Smooth muscle cell (in vitro differentiated cells): ENCODE measurements at regions not wholly inside any gene's neighbourhood (a gene's known extent, or its start where the extent isn't known, plus 50 kb on each side); places are given as distances from the start of the nearest gene placed in this dataset.

ENCODE experiments used
- DNase-seq: peaks from one replicate; lab custom pipeline; 2025; ENCODE audit not compliant: unreplicated experiment; lab: John Stamatoyannopoulos, UW
- H2AFZ ChIP-seq: fragments of 200-600 bp; sonication (generic); 2 replicates; pipeline ENCODE4 v1.6.0; 2016; ENCODE audit warnings: antibody characterized with exemption, low read depth, mild to moderate bottlenecking
- H3F3A ChIP-seq: fragments of 200-600 bp; sonication (generic); 2 replicates; pipeline ENCODE4 v1.6.0; 2017; ENCODE audit warnings: antibody characterized with exemption, low read depth
- H3K27ac ChIP-seq: fragments of 200-600 bp; sonication (generic); 2 replicates; pipeline ENCODE4 v1.5.1; 2016; ENCODE audit warnings: low read depth, mild to moderate bottlenecking
- H3K27me3 ChIP-seq: fragments of 200-600 bp; sonication (generic); 2 replicates; pipeline ENCODE4 v1.6.1; 2016; ENCODE audit warnings: low read depth, mild to moderate bottlenecking
- H3K36me3 ChIP-seq: fragments of 200-600 bp; sonication (generic); 2 replicates; pipeline ENCODE4 v1.5.1; 2016; ENCODE audit warnings: low read depth
- H3K4me1 ChIP-seq: fragments of 200-600 bp; sonication (generic); 2 replicates; pipeline ENCODE4 v1.5.1; 2016; ENCODE audit warnings: low read depth
- H3K4me2 ChIP-seq: fragments of 200-600 bp; sonication (generic); 2 replicates; pipeline ENCODE4 v1.6.0; 2016; ENCODE audit warnings: mild to moderate bottlenecking
- H3K4me3 ChIP-seq: fragments of 200-600 bp; sonication (generic); 2 replicates; pipeline ENCODE4 v1.5.1; 2016; ENCODE audit warnings: mild to moderate bottlenecking
- H3K79me2 ChIP-seq: fragments of 200-600 bp; sonication (generic); 2 replicates; pipeline ENCODE4 v1.6.0; 2016; ENCODE audit warnings: low read depth, mild to moderate bottlenecking
- H3K9ac ChIP-seq: fragments of 200-600 bp; sonication (generic); 2 replicates; pipeline ENCODE4 v1.6.0; 2016; ENCODE audit warnings: low read depth
- H3K9me3 ChIP-seq: fragments of 200-600 bp; sonication (generic); replicated peaks from 2 replicates; pipeline ENCODE4 v1.5.1; 2016; ENCODE audit warnings: low read depth
- H4K20me1 ChIP-seq: fragments of 200-600 bp; sonication (generic); 2 replicates; pipeline ENCODE4 v1.6.0; 2016; ENCODE audit warnings: low read depth
- CTCF ChIP-seq: fragments of 200-600 bp; sonication (generic); IDR thresholded peaks from 2 replicates; pipeline ENCODE4 v1.5.1; 2017; ENCODE audit warnings: borderline replicate concordance, mild to moderate bottlenecking, antibody characterized with exemption; ENCODE audit not compliant: insufficient read depth, poor library complexity, severe bottlenecking
- WGBS: methylation state at CpG from one replicate; pipeline ENCODE4 v1.1.7; 2016; ENCODE audit warnings: low lambda C conversion rate; 5-methylcytosine and 5-hydroxymethylcytosine counted together

- no peak overlapping the region for H3K9ac ChIP-seq
- H3K27ac ChIP-seq, result no peak overlapping the region
Observed at GRCh38 chr11:69377029-69377952, 83.3 kb downstream of the MYEOV start.

GRCh38 chr11:69377953-69378302, 84.0 kb downstream of the MYEOV start:
- H3K4me2 ChIP-seq, result no peak overlapping the region
- H4K20me1 ChIP-seq, result no peaks in the 10 kb centered on the region
- no peak overlapping the region for H3K9ac ChIP-seq
- H3K4me1 ChIP-seq, result no peaks in the 10 kb centered on the region
- H3F3A ChIP-seq, result no peaks in the 10 kb centered on the region
- H3K79me2 ChIP-seq, result no peaks in the 10 kb centered on the region
- no peak for DNase-seq
- H3K27me3 ChIP-seq, result no peaks in the 10 kb centered on the region
- H3K36me3 ChIP-seq, result no peaks in the 10 kb centered on the region
- H3K4me3 ChIP-seq, result no peak overlapping the region
- H2AFZ ChIP-seq, result no peak overlapping the region
- no peak overlapping the region for H3K27ac ChIP-seq
- TF ChIP-seq CTCF, result no peak
- 91% methylated on average over 13 of the region's 13 CpGs for WGBS
- H3K9me3 ChIP-seq, result no peaks in the 10 kb centered on the region

More at GRCh38 chr11:69377029-69377952, 83.3 kb downstream of the MYEOV start:
- H2AFZ ChIP-seq, result no peak overlapping the region
- no peak overlapping the region for H3K4me3 ChIP-seq
- H3K9me3 ChIP-seq, result no peaks in the 10 kb centered on the region
- no peaks in the 10 kb centered on the region for H3K27me3 ChIP-seq
- WGBS, result 91% methylated on average over 37 of the region's 54 CpGs
- no peak for TF ChIP-seq CTCF
- H3K36me3 ChIP-seq, result no peaks in the 10 kb centered on the region
- H3K4me2 ChIP-seq, result no peak overlapping the region
- H3K79me2 ChIP-seq, result no peaks in the 10 kb centered on the region
- no peaks in the 10 kb centered on the region for H3K4me1 ChIP-seq
- H4K20me1 ChIP-seq, result no peaks in the 10 kb centered on the region
- DNase-seq, result no peak
- H3F3A ChIP-seq, result no peaks in the 10 kb centered on the region

- no peaks in the 10 kb centered on the region for H3K79me2 ChIP-seq
- H3K27me3 ChIP-seq, result no peaks in the 10 kb centered on the region
- no peaks in the 10 kb centered on the region for H4K20me1 ChIP-seq
- no peak overlapping the region for H2AFZ ChIP-seq
- H3K9me3 ChIP-seq, result no peaks in the 10 kb centered on the region
- no peaks in the 10 kb centered on the region for H3F3A ChIP-seq
- TF ChIP-seq CTCF, result no peak
- no peak overlapping the region for H3K9ac ChIP-seq
- H3K4me2 ChIP-seq, result no peak overlapping the region
- WGBS, result 95% methylated on average over 26 of the region's 29 CpGs
- no peak overlapping the region for H3K4me3 ChIP-seq
- H3K4me1 ChIP-seq, result no peaks in the 10 kb centered on the region
- H3K36me3 ChIP-seq, result no peaks in the 10 kb centered on the region
- no peak for DNase-seq
- H3K27ac ChIP-seq, result no peak overlapping the region
Observed at GRCh38 chr11:69378303-69379141, 84.6 kb downstream of the MYEOV start.
